Tibial nerve (tissue), 4 donors: ENCODE measurements at regions not wholly inside any gene's neighbourhood (a gene's known extent, or its start where the extent isn't known, plus 50 kb on each side); places are given as distances from the start of the nearest gene placed in this dataset.

ENCODE experiments used
- DNase-seq, 2 donors: peaks; one replicate each; pipeline ENCODE4 v3.0.0-alpha.2; 2019; ENCODE audit warnings: low spot score in 2 of 2
- H3K27ac ChIP-seq, 4 donors: fragments of 200-600 bp; sonication (generic) in 3 of 4; one replicate each; pipeline ENCODE4 v1.5.1; 2017 to 2019; ENCODE audit warnings: mild to moderate bottlenecking in 1 of 4
- H3K27me3 ChIP-seq, 2 donors: fragments of 200-600 bp; sonication (generic) in 1 of 2; one replicate each; pipeline versions ENCODE4 v1.5.1 to v1.6.0; 2017 to 2019
- H3K36me3 ChIP-seq, 3 donors: fragments of 200-600 bp; sonication (generic); one replicate each; pipeline ENCODE4 v1.5.1; 2018 to 2019
- H3K4me1 ChIP-seq, 4 donors: fragments of 200-600 bp; sonication (generic) in 3 of 4; one replicate each; pipeline ENCODE4 v1.5.1; 2017 to 2019
- H3K4me3 ChIP-seq, 4 donors: fragments of 200-600 bp; sonication (generic) in 3 of 4; one replicate each; pipeline ENCODE4 v1.5.1; 2017 to 2019; ENCODE audit warnings: mild to moderate bottlenecking in 1 of 4, moderate library complexity in 1 of 4
- H3K9me3 ChIP-seq, 4 donors: fragments of 200-600 bp; sonication (generic) in 3 of 4; one replicate each; pipeline ENCODE4 v1.5.1; 2017 to 2019
- EP300 ChIP-seq, 2 donors: sonication (generic); formaldehyde crosslinking; IDR thresholded peaks; one replicate each; pipeline ENCODE4 v1.6.1; 2017; ENCODE audit warnings: antibody characterized with exemption in 2 of 2, mild to moderate bottlenecking in 1 of 2
- POLR2A ChIP-seq, 2 donors: fragments of 450-650 bp; IDR thresholded peaks; one replicate each; pipeline ENCODE4 v1.6.1; 2017; ENCODE audit warnings: antibody characterized with exemption in 2 of 2, mild to moderate bottlenecking in 2 of 2, moderate library complexity in 2 of 2
- WGBS, 2 donors: methylation state at CpG; one replicate each; pipeline ENCODE4 v1.1.5; 2018; 5-methylcytosine and 5-hydroxymethylcytosine counted together
- TF ChIP-seq, protein P1 (sequence below), 5 experiments: fragments of 200-600 bp in 3 of 5; fragments of 450-650 bp in 2 of 5; sonication (generic) in 3 of 5; IDR thresholded peaks; one replicate each; pipeline ENCODE4 v1.5.1; 2016 to 2019; ENCODE audit warnings: antibody characterized with exemption in 5 of 5, mild to moderate bottlenecking in 3 of 5, moderate library complexity in 2 of 5

DNA sequence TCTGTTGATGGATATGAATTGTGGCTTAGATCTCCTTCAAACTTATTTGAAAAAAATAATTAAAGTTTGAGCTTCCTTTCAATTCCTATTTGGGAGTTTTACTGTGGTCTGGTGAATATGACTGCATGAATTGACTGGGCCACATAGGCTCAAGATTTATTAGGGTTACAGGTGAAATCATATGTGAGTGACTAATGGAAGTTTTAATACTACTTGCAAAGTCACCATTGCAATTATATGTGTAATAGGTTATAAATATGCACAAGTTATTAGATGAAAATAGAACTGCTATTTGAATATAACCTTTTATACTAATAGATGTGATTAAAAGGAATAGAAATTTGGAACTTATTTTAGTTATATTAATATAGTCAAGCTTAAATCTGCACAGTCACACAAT lies 712.1 kb upstream of the MMS22L start:
- Histone ChIP-seq H3K9me3 (no peaks in the 10 kb centered on the region), H3K36me3 (no peaks in the 10 kb centered on the region), H3K27ac (no peak overlapping the region), H3K4me1 (no peaks in the 10 kb centered on the region), H3K27me3 (no peaks in the 10 kb centered on the region), H3K4me3 (no peak overlapping the region)
- TF ChIP-seq EP300 (IDR thresholded peaks at IDR 0.05), result no peak
- TF ChIP-seq, protein P1, sequence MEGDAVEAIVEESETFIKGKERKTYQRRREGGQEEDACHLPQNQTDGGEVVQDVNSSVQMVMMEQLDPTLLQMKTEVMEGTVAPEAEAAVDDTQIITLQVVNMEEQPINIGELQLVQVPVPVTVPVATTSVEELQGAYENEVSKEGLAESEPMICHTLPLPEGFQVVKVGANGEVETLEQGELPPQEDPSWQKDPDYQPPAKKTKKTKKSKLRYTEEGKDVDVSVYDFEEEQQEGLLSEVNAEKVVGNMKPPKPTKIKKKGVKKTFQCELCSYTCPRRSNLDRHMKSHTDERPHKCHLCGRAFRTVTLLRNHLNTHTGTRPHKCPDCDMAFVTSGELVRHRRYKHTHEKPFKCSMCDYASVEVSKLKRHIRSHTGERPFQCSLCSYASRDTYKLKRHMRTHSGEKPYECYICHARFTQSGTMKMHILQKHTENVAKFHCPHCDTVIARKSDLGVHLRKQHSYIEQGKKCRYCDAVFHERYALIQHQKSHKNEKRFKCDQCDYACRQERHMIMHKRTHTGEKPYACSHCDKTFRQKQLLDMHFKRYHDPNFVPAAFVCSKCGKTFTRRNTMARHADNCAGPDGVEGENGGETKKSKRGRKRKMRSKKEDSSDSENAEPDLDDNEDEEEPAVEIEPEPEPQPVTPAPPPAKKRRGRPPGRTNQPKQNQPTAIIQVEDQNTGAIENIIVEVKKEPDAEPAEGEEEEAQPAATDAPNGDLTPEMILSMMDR (IDR thresholded peaks at IDR 0.05), result no peak
- TF ChIP-seq POLR2A (IDR thresholded peaks at IDR 0.05), result no peak
- no peak for DNase-seq

DNA sequence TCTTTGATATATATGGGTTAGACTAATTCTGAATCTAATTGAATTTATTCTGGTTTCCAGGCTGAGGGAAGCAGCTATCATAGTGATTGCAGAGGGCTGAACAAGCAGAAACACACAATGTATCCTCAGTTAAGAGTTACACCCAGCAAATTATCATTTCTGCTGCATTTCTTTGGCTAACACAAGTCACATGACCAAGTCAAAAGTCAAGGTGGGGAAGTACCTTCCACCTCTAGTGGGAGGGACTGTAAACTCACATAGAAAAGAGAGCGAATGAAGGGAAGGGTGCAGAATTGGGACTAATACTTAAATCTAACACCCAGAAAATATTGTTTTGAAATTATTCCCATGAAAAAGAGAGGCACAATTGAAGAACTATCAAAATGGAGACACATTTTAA lies 719.7 kb upstream of the MMS22L start:
- no peaks in the 10 kb centered on the region for H3K9me3 ChIP-seq
- no peak for DNase-seq
- no peaks in the 10 kb centered on the region for H3K4me1 ChIP-seq
- no peak overlapping the region for H3K27ac ChIP-seq
- WGBS, 2 donors, result 98% methylated on average over 1 of the region's 1 CpG
- H3K4me3 ChIP-seq, result no peak overlapping the region
- no peaks in the 10 kb centered on the region for H3K27me3 ChIP-seq
- TF ChIP-seq, protein P1 (IDR thresholded peaks at IDR 0.05), result no peak
- no peak for TF ChIP-seq POLR2A (IDR thresholded peaks at IDR 0.05)
- no peak for TF ChIP-seq EP300 (IDR thresholded peaks at IDR 0.05)
- no peaks in the 10 kb centered on the region for H3K36me3 ChIP-seq

DNA sequence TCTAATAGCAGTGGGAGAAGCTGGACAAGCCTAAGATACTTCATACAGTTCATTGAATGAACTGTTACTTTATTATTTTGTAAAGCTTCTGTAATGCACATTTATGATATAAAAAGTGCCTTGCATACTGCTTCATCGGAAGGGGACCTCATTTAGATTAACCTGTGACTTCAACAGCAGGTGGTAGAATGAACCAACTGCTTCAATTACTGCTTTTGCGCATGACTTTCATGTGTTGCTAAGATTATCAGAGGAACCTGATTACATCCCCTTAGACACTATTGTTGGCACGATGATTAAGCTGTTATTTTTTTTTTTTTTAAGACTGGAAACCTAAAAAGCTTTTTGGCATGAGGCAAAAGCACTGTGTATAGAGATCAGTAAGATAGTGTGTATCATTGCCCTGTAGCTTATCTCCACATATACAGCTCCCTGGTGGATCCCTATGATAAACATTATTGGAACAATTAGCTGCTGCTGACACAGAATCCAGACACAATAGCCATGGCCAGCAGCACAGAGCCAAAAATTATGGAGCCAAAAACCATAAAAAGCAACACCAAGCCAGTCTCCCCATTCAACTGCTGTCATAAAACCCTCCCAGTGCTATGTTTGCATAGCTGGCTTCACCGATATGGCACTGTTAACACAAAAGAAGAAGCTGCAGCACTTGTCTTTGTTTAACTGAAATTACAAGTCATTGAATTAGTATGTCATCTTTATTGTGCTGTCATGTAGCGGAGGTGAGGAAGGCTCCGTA lies 731.6 kb upstream of the MMS22L start:
- no peak for TF ChIP-seq EP300 (IDR thresholded peaks at IDR 0.05)
- TF ChIP-seq, protein P1 (IDR thresholded peaks at IDR 0.05), result no peak
- no peak for TF ChIP-seq POLR2A (IDR thresholded peaks at IDR 0.05)

DNA sequence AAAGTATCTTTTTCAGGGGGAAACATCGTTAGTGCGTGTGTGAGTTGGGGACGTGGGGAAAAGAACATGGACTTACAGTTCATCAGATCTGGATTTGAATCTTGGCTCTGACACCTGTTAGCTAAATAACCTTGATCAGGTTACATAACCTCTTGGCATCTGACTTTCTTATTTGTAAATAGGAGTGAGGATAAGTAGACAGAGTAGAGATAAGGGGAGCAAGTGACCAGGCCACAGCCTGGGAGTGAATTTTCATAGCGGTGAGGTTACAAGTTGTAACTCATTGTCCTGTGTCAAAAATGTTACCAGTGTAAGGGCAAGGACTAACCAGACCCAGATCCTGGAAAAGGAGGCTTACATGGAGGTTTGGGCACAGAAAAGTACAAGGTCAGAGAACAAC lies 733.5 kb upstream of the MMS22L start:
- Histone ChIP-seq H3K4me3 (no peak overlapping the region), H3K27ac (no peak overlapping the region), H3K27me3 (no peaks in the 10 kb centered on the region), H3K36me3 (no peaks in the 10 kb centered on the region), H3K9me3 (no peaks in the 10 kb centered on the region), H3K4me1 (no peaks in the 10 kb centered on the region)
- 87 to 92% methylated on average over 4 of the region's 4 CpGs for WGBS, 2 donors
- no peak for DNase-seq
- TF ChIP-seq POLR2A (IDR thresholded peaks at IDR 0.05) (no peak), EP300 (IDR thresholded peaks at IDR 0.05) (no peak)
- TF ChIP-seq, protein P1 (IDR thresholded peaks at IDR 0.05), result no peak

More for the DNA sequence above, 731.6 kb upstream of the MMS22L start:
- H3K4me3 ChIP-seq, result no peak overlapping the region
- no peaks in the 10 kb centered on the region for H3K9me3 ChIP-seq
- H3K27me3 ChIP-seq, result no peaks in the 10 kb centered on the region
- DNase-seq, result no peak
- WGBS, 2 donors, result 52 to 53% methylated on average over 6 of the region's 6 CpGs
- no peaks in the 10 kb centered on the region for H3K4me1 ChIP-seq
- H3K36me3 ChIP-seq, result no peaks in the 10 kb centered on the region
- H3K27ac ChIP-seq, result no peak overlapping the region

DNA sequence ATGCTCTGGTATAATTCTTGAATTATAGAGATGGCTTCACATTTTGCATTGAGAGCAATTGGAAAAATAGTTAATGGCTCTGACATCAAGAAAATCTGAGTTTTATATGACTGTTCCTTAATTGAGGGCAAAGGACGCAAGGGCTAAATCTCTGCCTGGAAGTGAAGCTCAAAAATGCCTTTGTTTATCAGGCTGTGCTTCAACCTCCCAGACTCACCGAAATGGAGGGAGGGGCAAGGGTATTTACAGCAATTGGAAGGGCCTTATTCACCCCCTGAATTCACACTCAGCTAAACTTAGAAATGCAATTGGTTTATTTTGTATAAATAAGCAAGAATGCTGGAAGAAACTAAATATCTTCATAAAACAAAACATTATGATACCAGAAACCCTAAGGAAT lies 737.2 kb upstream of the MMS22L start:
- no peaks in the 10 kb centered on the region for H3K9me3 ChIP-seq
- no peak for DNase-seq
- H3K27ac ChIP-seq, result no peak overlapping the region
- no peaks in the 10 kb centered on the region for H3K4me1 ChIP-seq
- whole genome bisulfite sequencing, 2 donors, result 28 to 38% methylated on average over 2 of the region's 2 CpGs
- no peaks in the 10 kb centered on the region for H3K27me3 ChIP-seq
- TF ChIP-seq EP300 (IDR thresholded peaks at IDR 0.05) (no peak), POLR2A (IDR thresholded peaks at IDR 0.05) (no peak)
- TF ChIP-seq, protein P1 (IDR thresholded peaks at IDR 0.05), result no peak
- no peaks in the 10 kb centered on the region for H3K36me3 ChIP-seq
- no peak overlapping the region for H3K4me3 ChIP-seq
